ENCODE measurements at regions not wholly inside any gene's neighbourhood (a gene's known extent, or its start where the extent isn't known, plus 50 kb on each side); places are given as distances from the start of the nearest gene placed in this dataset.

DNA sequence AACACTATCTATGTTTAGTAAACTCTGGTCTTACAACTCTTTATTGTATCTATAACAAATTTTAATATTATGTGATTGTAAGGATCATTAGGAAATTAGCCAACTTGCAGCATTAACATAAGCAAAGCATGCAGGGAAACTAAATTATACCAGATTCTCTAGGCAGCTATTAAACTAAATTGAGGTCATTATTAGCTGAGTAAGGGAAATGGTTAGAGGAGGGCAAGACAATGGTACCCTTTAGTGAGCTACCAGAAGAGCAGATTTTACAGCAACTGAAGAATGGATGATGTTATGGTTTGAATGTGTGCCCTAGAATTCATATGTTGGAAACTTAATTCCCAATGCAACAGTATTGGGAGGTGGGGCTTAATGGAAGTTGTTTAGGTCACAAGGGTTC is 79.1 kb downstream of the SMPDL3A start:
- no peak for TF ChIP-seq POLR2A (IDR thresholded peaks at IDR 0.05)
- TF ChIP-seq, protein P1, sequence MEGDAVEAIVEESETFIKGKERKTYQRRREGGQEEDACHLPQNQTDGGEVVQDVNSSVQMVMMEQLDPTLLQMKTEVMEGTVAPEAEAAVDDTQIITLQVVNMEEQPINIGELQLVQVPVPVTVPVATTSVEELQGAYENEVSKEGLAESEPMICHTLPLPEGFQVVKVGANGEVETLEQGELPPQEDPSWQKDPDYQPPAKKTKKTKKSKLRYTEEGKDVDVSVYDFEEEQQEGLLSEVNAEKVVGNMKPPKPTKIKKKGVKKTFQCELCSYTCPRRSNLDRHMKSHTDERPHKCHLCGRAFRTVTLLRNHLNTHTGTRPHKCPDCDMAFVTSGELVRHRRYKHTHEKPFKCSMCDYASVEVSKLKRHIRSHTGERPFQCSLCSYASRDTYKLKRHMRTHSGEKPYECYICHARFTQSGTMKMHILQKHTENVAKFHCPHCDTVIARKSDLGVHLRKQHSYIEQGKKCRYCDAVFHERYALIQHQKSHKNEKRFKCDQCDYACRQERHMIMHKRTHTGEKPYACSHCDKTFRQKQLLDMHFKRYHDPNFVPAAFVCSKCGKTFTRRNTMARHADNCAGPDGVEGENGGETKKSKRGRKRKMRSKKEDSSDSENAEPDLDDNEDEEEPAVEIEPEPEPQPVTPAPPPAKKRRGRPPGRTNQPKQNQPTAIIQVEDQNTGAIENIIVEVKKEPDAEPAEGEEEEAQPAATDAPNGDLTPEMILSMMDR (IDR thresholded peaks at IDR 0.05) = no peak
- TF ChIP-seq EP300 (IDR thresholded peaks at IDR 0.05) = no peak

Data from tibial nerve (tissue), 4 donors.